Uterus (tissue), 2 donors: ENCODE measurements at regions not wholly inside any gene's neighbourhood (a gene's known extent, or its start where the extent isn't known, plus 50 kb on each side); places are given as distances from the start of the nearest gene placed in this dataset.

Experiments
- CTCF ChIP-seq, 4 experiments: fragments of 200-600 bp in 2 of 4; fragments of 450-650 bp in 2 of 4; sonication (generic) in 2 of 4; IDR thresholded peaks; one replicate each; pipeline ENCODE4 v1.5.1; 2016 to 2019; ENCODE audit warnings: antibody characterized with exemption in 4 of 4, mild to moderate bottlenecking in 2 of 4, moderate library complexity in 1 of 4
- POLR2A ChIP-seq, 2 donors: fragments of 450-650 bp; IDR thresholded peaks; one replicate each; pipeline ENCODE4 v1.6.1; 2016; ENCODE audit warnings: antibody characterized with exemption in 2 of 2, mild to moderate bottlenecking in 1 of 2, moderate library complexity in 1 of 2

GRCh38 chr6:97885325-97885724 lies 602.3 kb upstream of the MMS22L start:
- TF ChIP-seq POLR2A (IDR thresholded peaks at IDR 0.05), result no peak
- TF ChIP-seq CTCF (IDR thresholded peaks at IDR 0.05), result no peak
